OCI-LY3 (cell line): ENCODE measurements at regions not wholly inside any gene's neighbourhood (a gene's known extent, or its start where the extent isn't known, plus 50 kb on each side); places are given as distances from the start of the nearest gene placed in this dataset.

Source experiments
- H2AFZ ChIP-seq: fragments of 200-600, 300-600 bp; shearing (Covaris generic); 2 replicates; pipeline ENCODE4 v1.6.0; 2014; ENCODE audit warnings: antibody characterized with exemption, low read depth, low read length
- H3K27ac ChIP-seq: fragments of 200-600, 300-600 bp; sonication (generic); 2 replicates; pipeline ENCODE4 v1.5.1; 2014; ENCODE audit warnings: mild to moderate bottlenecking, low read length, moderate library complexity, mixed read lengths
- H3K27me3 ChIP-seq: fragments of 200-600, 300-600 bp; sonication (generic); 2 replicates; pipeline ENCODE4 v1.6.1; 2014; ENCODE audit warnings: low read depth, low read length, mixed read lengths
- H3K36me3 ChIP-seq: fragments of 200-600, 300-600 bp; sonication (generic); replicated peaks from 2 replicates; pipeline ENCODE3; 2014; ENCODE audit warnings: low read depth, low read length, mixed read lengths
- H3K4me1 ChIP-seq: fragments of 300-600, 200-600 bp; sonication (generic); 2 replicates; pipeline ENCODE4 v1.6.1; 2014; ENCODE audit warnings: low read length, mixed read lengths
- H3K4me2 ChIP-seq: fragments of 200-600, 300-600 bp; sonication (generic); 2 replicates; pipeline ENCODE4 v1.6.1; 2014; ENCODE audit warnings: low read length, mixed read lengths
- H3K4me3 ChIP-seq: fragments of 300-600, 200-600 bp; sonication (generic); 2 replicates; pipeline ENCODE4 v1.5.1; 2014; ENCODE audit warnings: antibody characterized with exemption, mild to moderate bottlenecking, low read length, moderate library complexity
- H3K79me2 ChIP-seq: fragments of 300-600, 200-600 bp; shearing (Covaris generic); 2 replicates; pipeline ENCODE4 v1.6.1; 2014; ENCODE audit warnings: mild to moderate bottlenecking, low read length, mixed read lengths
- H3K9ac ChIP-seq: fragments of 300-600, 200-600 bp; shearing (Covaris generic); 2 replicates; pipeline ENCODE4 v1.6.0; 2014; ENCODE audit warnings: mild to moderate bottlenecking, low read length, moderate library complexity
- H3K9me3 ChIP-seq: fragments of 200-600, 300-600 bp; shearing (Covaris generic); 2 replicates; pipeline ENCODE4 v1.6.1; 2014; ENCODE audit warnings: low read length, mixed read lengths; ENCODE audit not compliant: insufficient read depth
- H4K20me1 ChIP-seq: fragments of 200-600, 300-600 bp; sonication (generic); 2 replicates; pipeline ENCODE4 v1.6.1; 2016; ENCODE audit warnings: low read length, mixed read lengths; ENCODE audit not compliant: insufficient read depth
- CTCF ChIP-seq: fragments of 200-600, 300-600 bp; sonication (generic); IDR thresholded peaks from 2 replicates; pipeline ENCODE4 v1.5.1; 2014; ENCODE audit warnings: antibody characterized with exemption, low read length, low read depth
- EZH2phosphoT487 ChIP-seq: fragments of 200-600 bp; shearing (Covaris generic); IDR thresholded peaks from 2 replicates; pipeline ENCODE4 v1.6.1; 2018; ENCODE audit warnings: antibody characterized with exemption, mixed run types, low read depth

GRCh38 chr5:175102717-175103116, 341.3 kb downstream of the DRD1 start:
- TF ChIP-seq EZH2phosphoT487 (no peak), CTCF (no peak)
- H3K9ac ChIP-seq: no peak overlapping the region
- no peaks in the 10 kb centered on the region for H3K79me2 ChIP-seq
- no peaks in the 10 kb centered on the region for H4K20me1 ChIP-seq
- no peak overlapping the region for H2AFZ ChIP-seq
- no peaks in the 10 kb centered on the region; the same call in 1 of the 2 replicates for H3K27me3 ChIP-seq
- H3K36me3 ChIP-seq: no peaks in the 10 kb centered on the region
- H3K4me1 ChIP-seq: no peaks in the 10 kb centered on the region
- H3K27ac ChIP-seq: no peak overlapping the region
- H3K4me3 ChIP-seq: no peak overlapping the region
- no peaks in the 10 kb centered on the region for H3K9me3 ChIP-seq
- no peak overlapping the region for H3K4me2 ChIP-seq

DNA sequence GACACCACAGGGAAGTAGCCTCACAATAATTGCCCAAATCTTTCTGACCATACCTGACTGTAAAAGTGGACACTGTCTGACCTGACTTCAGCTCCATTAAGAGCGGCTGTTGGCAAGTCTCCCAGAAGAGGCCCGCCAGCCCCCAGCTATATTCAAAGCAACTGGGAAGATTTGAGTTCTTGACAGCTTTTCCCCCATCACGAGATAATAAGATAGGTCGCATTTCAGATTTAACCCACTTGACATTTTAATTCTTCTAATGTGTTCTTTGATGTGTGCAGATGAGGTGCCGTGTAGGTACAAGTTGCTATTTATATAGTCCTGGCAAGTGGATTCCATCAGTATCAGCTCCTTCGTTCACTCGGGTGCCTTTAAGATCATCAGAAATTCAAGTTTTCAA, 345.7 kb downstream of the DRD1 start:
- no peak overlapping the region for H2AFZ ChIP-seq
- no peaks in the 10 kb centered on the region for H4K20me1 ChIP-seq
- H3K9ac ChIP-seq: no peak overlapping the region
- no peak for TF ChIP-seq CTCF
- no peak for TF ChIP-seq EZH2phosphoT487
- H3K36me3 ChIP-seq: no peaks in the 10 kb centered on the region
- H3K4me1 ChIP-seq: no peaks in the 10 kb centered on the region
- no peaks in the 10 kb centered on the region for H3K79me2 ChIP-seq
- H3K4me3 ChIP-seq: no peak overlapping the region
- no peak overlapping the region for H3K27ac ChIP-seq
- no peaks in the 10 kb centered on the region for H3K27me3 ChIP-seq
- no peaks in the 10 kb centered on the region for H3K9me3 ChIP-seq
- H3K4me2 ChIP-seq: no peak overlapping the region

DNA sequence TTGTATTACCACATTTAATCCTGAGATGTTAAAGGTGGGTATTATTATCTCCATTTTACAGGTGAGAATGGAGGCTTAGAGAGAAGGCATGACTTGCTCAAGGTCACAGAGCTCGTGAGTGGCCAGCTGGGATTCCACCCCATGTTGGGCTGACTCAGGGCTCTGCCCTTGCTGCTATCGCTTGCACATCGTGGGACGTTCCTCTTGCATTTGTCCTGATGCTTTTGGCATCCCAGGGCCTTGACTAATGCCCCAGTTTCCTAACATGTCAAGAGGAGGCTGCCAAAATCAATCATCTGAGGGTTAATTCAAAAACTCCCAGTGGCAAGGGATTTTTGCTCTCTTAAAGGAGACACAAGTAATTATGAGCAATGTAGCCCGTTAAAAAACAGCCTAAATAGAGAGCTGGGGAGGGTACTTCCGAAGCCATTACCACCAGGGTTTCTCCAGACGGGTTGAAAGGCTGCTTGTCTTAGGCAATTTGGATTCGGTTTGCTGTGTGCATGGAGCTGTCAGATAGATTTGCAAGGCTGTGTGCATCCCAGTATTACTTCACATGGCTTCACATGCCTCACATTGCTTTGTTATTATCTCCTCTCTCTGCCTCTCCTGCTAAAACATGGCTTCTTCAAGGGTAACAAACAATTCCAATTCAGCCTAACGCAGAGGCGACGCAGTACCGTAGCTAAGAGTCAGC, 347.4 kb downstream of the DRD1 start:
- H3K79me2 ChIP-seq: no peaks in the 10 kb centered on the region
- no peaks in the 10 kb centered on the region for H3K36me3 ChIP-seq
- no peak overlapping the region for H3K4me2 ChIP-seq
- no peak overlapping the region for H3K9ac ChIP-seq
- no peaks in the 10 kb centered on the region for H3K27me3 ChIP-seq
- TF ChIP-seq EZH2phosphoT487 (no peak), CTCF (no peak)
- no peaks in the 10 kb centered on the region for H4K20me1 ChIP-seq
- H2AFZ ChIP-seq: no peak overlapping the region
- no peaks in the 10 kb centered on the region for H3K9me3 ChIP-seq
- H3K4me3 ChIP-seq: no peak overlapping the region
- no peaks in the 10 kb centered on the region for H3K4me1 ChIP-seq
- H3K27ac ChIP-seq: no peak overlapping the region

DNA sequence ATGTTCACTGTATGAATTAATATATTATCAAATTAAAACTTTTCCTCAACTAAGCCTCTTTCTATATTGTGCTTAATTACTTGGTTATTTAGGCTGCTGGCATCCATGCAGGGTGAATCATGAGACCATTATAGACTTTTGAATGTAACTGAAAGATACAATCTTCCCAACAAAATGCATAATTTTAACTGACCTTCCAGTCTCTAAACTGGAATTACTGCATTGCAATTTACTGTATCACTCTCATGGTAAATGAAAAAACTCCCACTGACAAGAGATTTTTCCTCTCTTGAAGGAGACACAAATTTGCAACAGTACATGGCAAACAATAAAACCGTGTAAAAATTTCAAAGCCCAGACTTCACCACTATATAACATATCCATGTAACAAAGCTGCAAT, 349.5 kb downstream of the DRD1 start:
- TF ChIP-seq EZH2phosphoT487: no peak
- no peak for TF ChIP-seq CTCF
- no peaks in the 10 kb centered on the region for H4K20me1 ChIP-seq

More for the DNA sequence above, 349.5 kb downstream of the DRD1 start:
- Histone ChIP-seq H3K4me3 (no peak overlapping the region), H3K4me1 (no peaks in the 10 kb centered on the region), H3K36me3 (no peaks in the 10 kb centered on the region), H3K9me3 (no peaks in the 10 kb centered on the region), H3K79me2 (no peaks in the 10 kb centered on the region), H3K27ac (no peak overlapping the region), H3K4me2 (no peak overlapping the region), H3K27me3 (no peaks in the 10 kb centered on the region), H2AFZ (no peak overlapping the region), H3K9ac (no peak overlapping the region)
